Spleen (tissue), 7 donors: ENCODE measurements at regions not wholly inside any gene's neighbourhood (a gene's known extent, or its start where the extent isn't known, plus 50 kb on each side); places are given as distances from the start of the nearest gene placed in this dataset.

ENCODE experiments used
- CTCF ChIP-seq, 11 experiments: fragments of 200-600 bp in 7 of 11; fragments of 450-650 bp in 4 of 11; sonication (generic) in 4 of 11; IDR thresholded peaks in 8 of 11; conservative IDR thresholded peaks in 3 of 11; 1 replicate in 7 of 11; 2 replicates in 4 of 11; pipeline versions ENCODE4 v1.4.0 to v1.8.0; 2016 to 2021; ENCODE audit warnings: antibody characterized with exemption in 11 of 11, inconsistent platforms in 4 of 11, mild to moderate bottlenecking in 1 of 11
- POLR2A ChIP-seq, 3 donors: fragments of 450-650 bp; IDR thresholded peaks; one replicate each; pipeline ENCODE4 v1.5.1; 2017; ENCODE audit warnings: antibody characterized with exemption in 3 of 3, mild to moderate bottlenecking in 1 of 3
- donor health status: DM: no; HTN: no; CAD: no; lungs with moderate emphysema.
- donor health status: DM: no; HTN: no; CAD: no.
- donor health status: DM: no; HTN: no; CAD: no.

- TF ChIP-seq CTCF (IDR thresholded peaks at IDR 0.05 in 8 of 11, conservative IDR thresholded peaks at IDR 0.05 in 3 of 11) (no peak), POLR2A (IDR thresholded peaks at IDR 0.05) (no peak)
Observed at GRCh38 chr14:80324649-80325048, 113.3 kb upstream of the DIO2 start.
